ENCODE measurements at regions not wholly inside any gene's neighbourhood (a gene's known extent, or its start where the extent isn't known, plus 50 kb on each side); places are given as distances from the start of the nearest gene placed in this dataset.

DNA sequence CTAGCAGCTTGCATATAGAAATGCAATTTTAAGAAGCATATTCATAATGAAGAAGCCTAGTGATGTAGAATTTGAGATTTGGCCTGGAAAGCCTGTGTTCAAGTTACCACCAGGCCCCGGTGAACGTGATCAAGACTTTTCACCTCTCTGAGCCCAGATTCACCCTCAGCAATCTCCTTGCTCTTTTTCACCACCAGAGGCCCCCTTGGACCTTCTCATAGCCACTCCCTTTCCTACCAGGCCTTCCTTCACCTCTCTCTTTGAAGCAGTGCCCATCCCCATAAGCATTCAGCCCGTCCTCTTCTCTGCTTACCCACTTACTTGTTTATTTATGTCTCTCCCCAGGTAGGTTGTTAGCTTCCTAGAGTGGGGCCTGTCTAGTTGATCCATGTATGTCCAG is 1280.9 kb downstream of the AACS start:
- TF ChIP-seq, protein P1, sequence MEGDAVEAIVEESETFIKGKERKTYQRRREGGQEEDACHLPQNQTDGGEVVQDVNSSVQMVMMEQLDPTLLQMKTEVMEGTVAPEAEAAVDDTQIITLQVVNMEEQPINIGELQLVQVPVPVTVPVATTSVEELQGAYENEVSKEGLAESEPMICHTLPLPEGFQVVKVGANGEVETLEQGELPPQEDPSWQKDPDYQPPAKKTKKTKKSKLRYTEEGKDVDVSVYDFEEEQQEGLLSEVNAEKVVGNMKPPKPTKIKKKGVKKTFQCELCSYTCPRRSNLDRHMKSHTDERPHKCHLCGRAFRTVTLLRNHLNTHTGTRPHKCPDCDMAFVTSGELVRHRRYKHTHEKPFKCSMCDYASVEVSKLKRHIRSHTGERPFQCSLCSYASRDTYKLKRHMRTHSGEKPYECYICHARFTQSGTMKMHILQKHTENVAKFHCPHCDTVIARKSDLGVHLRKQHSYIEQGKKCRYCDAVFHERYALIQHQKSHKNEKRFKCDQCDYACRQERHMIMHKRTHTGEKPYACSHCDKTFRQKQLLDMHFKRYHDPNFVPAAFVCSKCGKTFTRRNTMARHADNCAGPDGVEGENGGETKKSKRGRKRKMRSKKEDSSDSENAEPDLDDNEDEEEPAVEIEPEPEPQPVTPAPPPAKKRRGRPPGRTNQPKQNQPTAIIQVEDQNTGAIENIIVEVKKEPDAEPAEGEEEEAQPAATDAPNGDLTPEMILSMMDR (conservative IDR thresholded peaks at IDR 0.05) = no peak
- no peak for TF ChIP-seq EZH2 (IDR thresholded peaks at IDR 0.05; ENCODE audit: low read depth)
- Histone ChIP-seq H3K27ac (no peak overlapping the region), H3K79me2 (ENCODE audit: low read depth) (no peaks in the 10 kb centered on the region), H3K9me2 (ENCODE audit: insufficient read depth) (no peaks in the 10 kb centered on the region), H2AFZ (no peak overlapping the region), H4K20me1 (ENCODE audit: insufficient read depth) (no peaks in the 10 kb centered on the region), H3K4me1 (replicated peaks; ENCODE audit: insufficient read depth) (0 out of 2 replicates have a peak, but pooled peaks cover 8% of the 10 kb centered on the region), H3K4me2 (no peak overlapping the region), H3K27me3 (ENCODE audit: insufficient read depth, low read depth) (no peaks in the 10 kb centered on the region), H3K4me3 (no peak overlapping the region), H3K9me3 (ENCODE audit: insufficient read depth, low read depth) (peaks cover 4% of the 10 kb centered on the region; the same call in 1 of the 2 replicates), H3F3A (ENCODE audit: insufficient read depth, low read depth) (no peaks in the 10 kb centered on the region), H3K36me3 (ENCODE audit: low read depth) (no peaks in the 10 kb centered on the region)
- DNase-seq = no peak
- CTCF ChIA-PET = no interaction called here
- BruUV-seq (replicated peaks) = no TSS peak
- intact Hi-C loops (cut with micrococcal nuclease; ENCODE audit: unreplicated experiment) = no loop called here
- POLR2A ChIA-PET (ENCODE audit: unreplicated experiment) = no interaction called here

DNA sequence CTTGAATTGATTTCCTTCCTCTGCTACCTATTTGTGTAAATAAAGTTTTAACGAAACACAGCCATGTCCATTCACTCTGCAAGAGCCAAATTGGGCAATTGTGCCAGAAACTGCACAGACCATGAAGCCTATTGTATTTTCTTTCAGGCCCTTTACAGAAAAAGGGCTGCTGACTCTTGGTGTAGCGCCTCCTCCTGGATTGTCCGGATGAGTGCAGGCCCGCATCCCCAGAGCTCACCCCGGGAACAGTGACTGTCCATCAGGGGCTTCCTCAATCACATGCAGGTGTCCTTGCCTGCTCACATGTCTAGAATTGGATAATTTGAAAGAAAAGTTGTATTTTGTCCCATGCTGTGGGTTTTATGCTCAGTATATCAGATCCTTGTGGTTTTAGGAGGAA is 1282.2 kb downstream of the AACS start:
- ChIA-PET CTCF (no interaction called here), POLR2A (ENCODE audit: unreplicated experiment) (no interaction called here)
- no peaks in the 10 kb centered on the region for H3K36me3 ChIP-seq (ENCODE audit: low read depth)
- H3K79me2 ChIP-seq (ENCODE audit: low read depth) = no peaks in the 10 kb centered on the region
- H3F3A ChIP-seq (ENCODE audit: insufficient read depth, low read depth) = no peaks in the 10 kb centered on the region
- H3K9me2 ChIP-seq (ENCODE audit: insufficient read depth) = no peaks in the 10 kb centered on the region
- 0 out of 2 replicates have a peak, but pooled peaks cover 8% of the 10 kb centered on the region for H3K4me1 ChIP-seq (replicated peaks; ENCODE audit: insufficient read depth)
- no peak overlapping the region for H3K4me2 ChIP-seq
- no peaks in the 10 kb centered on the region for H3K9me3 ChIP-seq (ENCODE audit: insufficient read depth, low read depth)
- intact Hi-C loops (cut with micrococcal nuclease; ENCODE audit: unreplicated experiment) = no loop called here
- BruUV-seq (replicated peaks) = no TSS peak
- DNase-seq = no peak
- H3K4me3 ChIP-seq = no peak overlapping the region
- no peak overlapping the region for H3K27ac ChIP-seq
- no peaks in the 10 kb centered on the region for H3K27me3 ChIP-seq (ENCODE audit: insufficient read depth, low read depth)
- H2AFZ ChIP-seq = no peak overlapping the region
- H4K20me1 ChIP-seq (ENCODE audit: insufficient read depth) = no peaks in the 10 kb centered on the region
- TF ChIP-seq, protein P1 (conservative IDR thresholded peaks at IDR 0.05) = peak; percentile 38; the same call in 1 of the 2 replicates
- no peak for TF ChIP-seq EZH2 (IDR thresholded peaks at IDR 0.05; ENCODE audit: low read depth)

DNA sequence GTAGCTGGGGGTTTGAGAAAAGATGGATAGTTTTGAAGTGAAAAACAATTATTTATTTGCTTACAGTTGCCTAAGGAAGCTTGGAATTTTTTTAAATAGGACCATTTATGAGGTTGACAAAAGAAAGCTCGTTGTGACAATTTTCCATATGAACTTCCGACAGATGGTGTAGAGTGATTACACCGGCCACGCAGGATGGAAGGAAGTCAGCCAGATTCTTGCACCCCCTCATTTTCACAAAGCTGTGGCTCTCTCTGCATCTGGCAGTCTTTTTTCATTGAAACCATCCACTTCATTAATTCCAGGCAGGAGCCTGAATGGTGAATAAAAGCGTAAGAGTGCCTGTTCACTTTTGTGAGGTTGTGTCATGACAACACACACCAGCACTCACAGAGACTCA is 1284.1 kb downstream of the AACS start:
- Histone ChIP-seq H3K79me2 (ENCODE audit: low read depth) (no peaks in the 10 kb centered on the region), H3K36me3 (ENCODE audit: low read depth) (no peaks in the 10 kb centered on the region), H3F3A (ENCODE audit: insufficient read depth, low read depth) (no peaks in the 10 kb centered on the region), H3K4me1 (replicated peaks; ENCODE audit: insufficient read depth) (no peaks in the 10 kb centered on the region), H3K9me3 (ENCODE audit: insufficient read depth, low read depth) (no peaks in the 10 kb centered on the region), H3K4me3 (no peak overlapping the region), H3K27me3 (ENCODE audit: insufficient read depth, low read depth) (no peaks in the 10 kb centered on the region), H3K4me2 (no peak overlapping the region), H3K27ac (no peak overlapping the region), H4K20me1 (ENCODE audit: insufficient read depth) (no peaks in the 10 kb centered on the region), H3K9me2 (ENCODE audit: insufficient read depth) (no peaks in the 10 kb centered on the region), H2AFZ (no peak overlapping the region)
- no TSS peak for BruUV-seq (replicated peaks)
- TF ChIP-seq EZH2 (IDR thresholded peaks at IDR 0.05; ENCODE audit: low read depth) = no peak
- TF ChIP-seq, protein P1 (conservative IDR thresholded peaks at IDR 0.05) = no peak
- intact Hi-C loops (cut with micrococcal nuclease; ENCODE audit: unreplicated experiment) = no loop called here
- no peak for DNase-seq
- ChIA-PET CTCF (no interaction called here), POLR2A (ENCODE audit: unreplicated experiment) (no interaction called here)
